H1 (cell line): ENCODE measurements at regions not wholly inside any gene's neighbourhood (a gene's known extent, or its start where the extent isn't known, plus 50 kb on each side); places are given as distances from the start of the nearest gene placed in this dataset.

ENCODE experiments used
- CTCF ChIA-PET: fragments of 300-600 bp; sonication (Branson Sonifier 250); formaldehyde crosslinking; loops from one replicate; lab custom pipeline; 2021; ENCODE audit not compliant: partially characterized antibody; lab: Charles Lee
- POLR2A ChIA-PET: fragments of 300-600 bp; sonication (Branson Sonifier 250); formaldehyde crosslinking; loops from one replicate; lab custom pipeline; 2021; ENCODE audit warnings: inconsistent platforms; ENCODE audit not compliant: partially characterized antibody; lab: Charles Lee
- DNase-seq, 2 experiments: peaks; one replicate each; pipeline versions ENCODE4 v3.0.0 to v3.0.0-alpha.2; 2010 to 2022; ENCODE audit warnings: low spot score in 2 of 2, low read depth in 1 of 2, mixed read lengths in 1 of 2
- FAIRE-seq: peaks from 2 replicates; lab custom pipeline; 2011; peaks lifted over from hg19 to GRCh38; lab: Jason Lieb, UNC
- H2AFZ ChIP-seq: 2 replicates; pipeline ENCODE4 v1.8.1; 2012; ENCODE audit warnings: low read length, inconsistent platforms
- H2AK5ac ChIP-seq: 2 replicates; pipeline ENCODE4 v1.6.1; 2013; ENCODE audit warnings: low read depth, low read length
- H2BK120ac ChIP-seq: replicated peaks from 2 replicates; pipeline ENCODE3; 2013; ENCODE audit warnings: low read depth, low read length, inconsistent platforms
- H2BK12ac ChIP-seq: 2 replicates; pipeline ENCODE4 v1.6.1; 2013; ENCODE audit warnings: low read depth, low read length
- H2BK15ac ChIP-seq: 2 replicates; pipeline ENCODE4 v1.6.1; 2013; ENCODE audit warnings: low read length
- H2BK20ac ChIP-seq: 2 replicates; pipeline ENCODE4 v1.6.1; 2013; ENCODE audit warnings: low read length
- H2BK5ac ChIP-seq: 2 replicates; pipeline ENCODE4 v1.6.1; 2013; ENCODE audit warnings: low read depth, low read length
- H3K14ac ChIP-seq: 2 replicates; pipeline ENCODE4 v1.6.1; 2013; ENCODE audit warnings: inconsistent platforms; ENCODE audit not compliant: insufficient read length
- H3K18ac ChIP-seq: 2 replicates; pipeline ENCODE4 v1.6.1; 2013; ENCODE audit warnings: low read length; ENCODE audit errors: extremely low read depth
- H3K23ac ChIP-seq: 2 replicates; pipeline ENCODE4 v1.6.1; 2013; ENCODE audit warnings: inconsistent platforms; ENCODE audit not compliant: insufficient read length
- H3K23me2 ChIP-seq: 2 replicates; pipeline ENCODE4 v1.6.1; 2013; ENCODE audit warnings: low read depth, low read length
- H3K27ac ChIP-seq: 2 replicates; pipeline ENCODE4 v1.6.1; 2011; ENCODE audit warnings: low read depth, low read length, inconsistent platforms
- H3K27me3 ChIP-seq, 4 experiments: replicated peaks in 1 of 4; 1 replicate in 1 of 4; 2 replicates in 3 of 4; pipeline versions ENCODE4 v1.6.1 to v1.8.1; 2011 to 2013; ENCODE audit warnings: low read length in 3 of 4, mild to moderate bottlenecking in 3 of 4, inconsistent platforms in 2 of 4, mixed read lengths in 2 of 4, moderate library complexity in 1 of 4; ENCODE audit not compliant: control insufficient read depth in 3 of 4, insufficient read depth in 3 of 4; ENCODE audit errors: extremely low read depth in 1 of 4
- H3K36me3 ChIP-seq, 4 experiments: 2 replicates each; pipeline versions ENCODE4 v1.6.1 to v1.8.1; 2011 to 2013; ENCODE audit warnings: mild to moderate bottlenecking in 4 of 4, low read length in 3 of 4, moderate library complexity in 2 of 4, control low read depth in 1 of 4, inconsistent platforms in 1 of 4; ENCODE audit not compliant: insufficient read depth in 4 of 4, control insufficient read depth in 2 of 4
- H3K4ac ChIP-seq: replicated peaks from 2 replicates; pipeline ENCODE3; 2013; ENCODE audit warnings: low read length, low read depth, mixed read lengths, inconsistent platforms; ENCODE audit not compliant: insufficient read length
- H3K4me1 ChIP-seq, 4 experiments: replicated peaks in 1 of 4; 1 replicate in 1 of 4; 2 replicates in 3 of 4; pipeline versions ENCODE4 v1.6.1 to v1.8.1; 2011 to 2013; ENCODE audit warnings: low read length in 3 of 4, inconsistent platforms in 2 of 4, mixed read lengths in 1 of 4; ENCODE audit not compliant: insufficient read depth in 4 of 4, control insufficient read depth in 3 of 4
- H3K4me2 ChIP-seq, 2 experiments: 2 replicates each; pipeline versions ENCODE4 v1.6.1 to v1.8.1; 2011 to 2013; ENCODE audit warnings: low read depth in 2 of 2, low read length in 2 of 2, control low read depth in 1 of 2, inconsistent platforms in 1 of 2, mild to moderate bottlenecking in 1 of 2; ENCODE audit not compliant: insufficient read depth in 1 of 2
- H3K4me3 ChIP-seq, 4 experiments: fragments of 200-600, 300-600 bp in 1 of 4; sonication (generic), shearing (Covaris generic), sonication (Bioruptor Twin) in 1 of 4; 2 replicates each; pipeline versions ENCODE4 v1.5.1 to v1.8.1; 2011 to 2016; ENCODE audit warnings: low read length in 4 of 4, low read depth in 3 of 4, control low read depth in 2 of 4, inconsistent platforms in 2 of 4, mild to moderate bottlenecking in 2 of 4, mixed read lengths in 1 of 4, moderate library complexity in 1 of 4; ENCODE audit not compliant: insufficient read depth in 2 of 4; ENCODE audit errors: extremely low read depth in 1 of 4
- H3K56ac ChIP-seq: replicated peaks from 2 replicates; pipeline ENCODE3; 2013; ENCODE audit warnings: low read depth, mild to moderate bottlenecking, mixed read lengths, low read length, inconsistent platforms; ENCODE audit not compliant: insufficient read length
- H3K79me1 ChIP-seq: 2 replicates; pipeline ENCODE4 v1.6.1; 2013; ENCODE audit warnings: low read depth, low read length, control low read depth
- H3K79me2 ChIP-seq, 2 experiments: 2 replicates each; pipeline versions ENCODE4 v1.6.1 to v1.8.1; 2012 to 2013; ENCODE audit warnings: low read length in 2 of 2, mild to moderate bottlenecking in 2 of 2, inconsistent platforms in 1 of 2; ENCODE audit not compliant: insufficient read depth in 2 of 2, control insufficient read depth in 1 of 2
- H3K9ac ChIP-seq, 4 experiments: replicated peaks in 1 of 4; 1 replicate in 1 of 4; 2 replicates in 3 of 4; pipeline versions ENCODE4 v1.6.1 to v1.8.1; 2011 to 2013; ENCODE audit warnings: low read depth in 3 of 4, low read length in 3 of 4, control low read depth in 2 of 4, mild to moderate bottlenecking in 2 of 4, moderate library complexity in 2 of 4, inconsistent platforms in 1 of 4; ENCODE audit errors: extremely low read depth in 1 of 4
- H3K9me3 ChIP-seq, 2 experiments: 2 replicates each; pipeline versions ENCODE4 v1.6.1 to v1.8.1; 2012 to 2013; ENCODE audit warnings: mild to moderate bottlenecking in 2 of 2, moderate library complexity in 2 of 2, control low read depth in 1 of 2, inconsistent platforms in 1 of 2, low read depth in 1 of 2, low read length in 1 of 2, mixed read lengths in 1 of 2; ENCODE audit not compliant: insufficient read depth in 2 of 2
- H4K20me1 ChIP-seq, 2 experiments: replicated peaks in 1 of 2; 2 replicates each; pipeline versions ENCODE3 to v1.8.1; 2011 to 2013; ENCODE audit warnings: inconsistent platforms in 2 of 2, low read length in 2 of 2, mild to moderate bottlenecking in 1 of 2; ENCODE audit not compliant: insufficient read depth in 2 of 2, control insufficient read depth in 1 of 2
- H4K5ac ChIP-seq: 2 replicates; pipeline ENCODE4 v1.6.1; 2013; ENCODE audit warnings: low read length, low read depth, mixed read lengths, inconsistent platforms; ENCODE audit not compliant: insufficient read length
- H4K8ac ChIP-seq: 2 replicates; pipeline ENCODE4 v1.8.0; 2013; ENCODE audit warnings: mild to moderate bottlenecking, moderate library complexity, low read length, inconsistent platforms; ENCODE audit not compliant: insufficient read depth; ENCODE audit errors: extremely low read depth
- H4K91ac ChIP-seq: replicated peaks from 2 replicates; pipeline ENCODE3; 2013; ENCODE audit warnings: low read length, mixed read lengths, inconsistent platforms; ENCODE audit not compliant: insufficient read length
- BACH1 ChIP-seq: IDR thresholded peaks from 2 replicates; pipeline ENCODE4 v1.6.1; 2012; ENCODE audit warnings: low read length, improper control_type of control experiment
- CEBPB ChIP-seq: IDR thresholded peaks from 2 replicates; pipeline ENCODE4 v1.6.1; 2012; ENCODE audit warnings: low read depth, low read length
- CTCF ChIP-seq, 3 experiments: IDR thresholded peaks; 1 replicate in 2 of 3; 2 replicates in 1 of 3; pipeline versions ENCODE4 v1.5.1 to v1.6.1; 2011; ENCODE audit warnings: low read length in 3 of 3, mild to moderate bottlenecking in 3 of 3, inconsistent platforms in 2 of 3, low read depth in 1 of 3, moderate library complexity in 1 of 3; ENCODE audit not compliant: insufficient read depth in 1 of 3; ENCODE audit errors: control extremely low read depth in 1 of 3
- JUND ChIP-seq: IDR thresholded peaks from 2 replicates; pipeline ENCODE4 v1.6.1; 2011; ENCODE audit warnings: mild to moderate bottlenecking, improper control_type of control experiment, low read length
- KDM4A ChIP-seq: IDR thresholded peaks from one replicate; pipeline ENCODE4 v1.7.1; 2012; ENCODE audit warnings: low read depth, mild to moderate bottlenecking, moderate library complexity, low read length, inconsistent platforms; ENCODE audit not compliant: severe bottlenecking
- NRF1 ChIP-seq: IDR thresholded peaks from 2 replicates; pipeline ENCODE4 v1.6.1; 2011; ENCODE audit warnings: mild to moderate bottlenecking, low read depth, low read length, improper control_type of control experiment
- RAD21 ChIP-seq, 2 experiments: IDR thresholded peaks in 1 of 2; conservative IDR thresholded peaks in 1 of 2; 2 replicates each; pipeline ENCODE4 v1.6.1; 2011; ENCODE audit warnings: low read depth in 2 of 2, low read length in 2 of 2, improper control_type of control experiment in 1 of 2, inconsistent platforms in 1 of 2, mild to moderate bottlenecking in 1 of 2, moderate library complexity in 1 of 2
- RBBP5 ChIP-seq: IDR thresholded peaks from 2 replicates; pipeline ENCODE4 v1.7.1; 2012; ENCODE audit warnings: low read depth, mild to moderate bottlenecking, inconsistent platforms, low read length, moderate library complexity, borderline replicate concordance
- SIX5 ChIP-seq: IDR thresholded peaks from 2 replicates; pipeline ENCODE4 v1.6.1; 2011; ENCODE audit warnings: mild to moderate bottlenecking, low read depth, low read length
- WGBS, 2 experiments: shearing (Covaris generic) in 1 of 2; methylation state at CpG; one replicate each; pipeline versions ENCODE4 v1.1.6 to v1.1.7; 2013 to 2015; ENCODE audit warnings: low lambda C conversion rate in 2 of 2, mixed read lengths in 2 of 2, inconsistent platforms in 1 of 2, low coverage in 1 of 2, missing lambda C conversion rate in 1 of 2; ENCODE audit not compliant: insufficient replicate concordance in 2 of 2, insufficient coverage in 1 of 2, insufficient read length in 1 of 2; ENCODE audit errors: extremely low coverage in 1 of 2, missing lambda C conversion rate in 1 of 2; 5-methylcytosine and 5-hydroxymethylcytosine counted together
- TF ChIP-seq, protein P1 (sequence below): IDR thresholded peaks from 2 replicates; pipeline ENCODE4 v1.6.1; 2011; ENCODE audit warnings: low read depth, mild to moderate bottlenecking, low read length; ENCODE audit not compliant: insufficient read depth

DNA sequence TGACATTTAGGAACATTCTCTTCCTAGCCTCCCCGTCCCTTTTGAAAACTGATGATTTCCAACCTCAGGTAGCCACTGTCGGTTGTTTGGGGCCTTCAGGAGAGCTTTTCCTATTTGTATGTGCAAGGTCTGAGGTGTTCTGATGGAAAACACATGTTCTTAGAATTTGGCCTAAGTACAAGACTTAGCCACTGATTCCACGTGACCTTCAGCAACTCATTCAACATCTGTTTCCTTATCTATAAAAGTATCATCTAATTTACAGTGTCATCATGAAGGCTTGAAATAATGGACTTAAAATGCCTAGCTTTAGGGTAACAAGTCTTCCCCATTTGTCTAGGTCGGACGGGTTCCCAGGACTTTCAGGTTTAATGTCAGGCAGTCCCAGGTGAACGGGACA, 259.3 kb downstream of the SOX9 start:
- H2BK15ac ChIP-seq: no peak overlapping the region
- no peak for DNase-seq
- no peak overlapping the region for H2AK5ac ChIP-seq
- H3K4me2 ChIP-seq: no peak overlapping the region
- no peaks in the 10 kb centered on the region for H3K36me3 ChIP-seq
- H3K4me3 ChIP-seq: no peak overlapping the region
- H4K5ac ChIP-seq: no peak overlapping the region
- H4K8ac ChIP-seq: no peak overlapping the region
- no peaks in the 10 kb centered on the region for H3K79me2 ChIP-seq
- no peak overlapping the region for H2BK5ac ChIP-seq
- H3K27me3 ChIP-seq: no peaks in the 10 kb centered on the region; a peak in 2 of 7 replicates
- H2BK20ac ChIP-seq: no peak overlapping the region
- H3K23ac ChIP-seq: no peak overlapping the region
- H3K23me2 ChIP-seq: no peaks in the 10 kb centered on the region; the same call in 1 of the 2 replicates
- H3K9ac ChIP-seq: no peak overlapping the region
- H3K4ac ChIP-seq: no peak overlapping the region
- no peak overlapping the region for H3K27ac ChIP-seq
- H3K18ac ChIP-seq: no peak overlapping the region
- H2BK12ac ChIP-seq: no peak overlapping the region
- peaks cover 2 to 21% (median 13%) of the 10 kb centered on the region in 4 experiments for H3K4me1 ChIP-seq
- ChIA-PET CTCF (interaction anchor here (0.7 to 1.7 kb wide), 7 partner anchors 9 to 281 kb away, joined by 3 to 5 read pairs (median 3); partner anchors contain the start of gene SOX9), POLR2A (no interaction called here)
- no peak overlapping the region for H2AFZ ChIP-seq
- 95% methylated on average over 6 of the region's 6 CpGs; no CpG with 5 or more reads in 1 of the 2 experiments for WGBS, 2 experiments
- H3K14ac ChIP-seq: no peak overlapping the region
- TF ChIP-seq NRF1: no peak
- no peak for TF ChIP-seq CTCF (IDR thresholded peaks at IDR 0.05; ENCODE audit: control extremely low read depth in 1 of 3, insufficient read depth in 1 of 3, low read depth in 1 of 3, low read length in 3 of 3)
- no peak for TF ChIP-seq CEBPB
- TF ChIP-seq RBBP5: no peak
- TF ChIP-seq BACH1: no peak
- TF ChIP-seq KDM4A: no peak
- no peak for TF ChIP-seq SIX5
- TF ChIP-seq, protein P1, sequence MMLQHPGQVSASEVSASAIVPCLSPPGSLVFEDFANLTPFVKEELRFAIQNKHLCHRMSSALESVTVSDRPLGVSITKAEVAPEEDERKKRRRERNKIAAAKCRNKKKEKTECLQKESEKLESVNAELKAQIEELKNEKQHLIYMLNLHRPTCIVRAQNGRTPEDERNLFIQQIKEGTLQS: no peak
- no peak for TF ChIP-seq RAD21 (IDR thresholded peaks at IDR 0.05 in 1 of 2, conservative IDR thresholded peaks at IDR 0.05 in 1 of 2; ENCODE audit: low read depth in 2 of 2, low read length in 2 of 2)
- no peak for TF ChIP-seq JUND
- H4K91ac ChIP-seq: no peak overlapping the region
- no peak for FAIRE-seq
- no peak overlapping the region for H2BK120ac ChIP-seq
- no peak overlapping the region for H3K56ac ChIP-seq
- no peaks in the 10 kb centered on the region for H3K79me1 ChIP-seq
- H4K20me1 ChIP-seq: no peaks in the 10 kb centered on the region
- no peaks in the 10 kb centered on the region for H3K9me3 ChIP-seq
